WTC11 (cell line): ENCODE measurements at regions not wholly inside any gene's neighbourhood (a gene's known extent, or its start where the extent isn't known, plus 50 kb on each side); places are given as distances from the start of the nearest gene placed in this dataset.

ENCODE experiments used
- ELF4 ChIP-seq: sonication (generic); formaldehyde crosslinking; IDR thresholded peaks from 2 replicates; pipeline ENCODE4 v1.8.1; 2022; ENCODE audit warnings: low read depth, mild to moderate bottlenecking, moderate library complexity, missing genetic modification reagents
- EMX1 ChIP-seq: fragments of 250-450 bp; sonication (Bioruptor Pico); IDR thresholded peaks from 2 replicates; pipeline ENCODE4 v1.8.0; 2021; ENCODE audit warnings: mild to moderate bottlenecking
- RELA ChIP-seq: sonication (generic); formaldehyde crosslinking; IDR thresholded peaks from 2 replicates; pipeline ENCODE4 v1.8.1; 2022; ENCODE audit warnings: missing genetic modification reagents, mild to moderate bottlenecking, borderline replicate concordance
- SP1 ChIP-seq: sonication (generic); formaldehyde crosslinking; conservative IDR thresholded peaks from 2 replicates; pipeline ENCODE4 v1.8.1; 2022; ENCODE audit warnings: missing genetic modification reagents
- TEAD4 ChIP-seq: sonication (generic); formaldehyde crosslinking; IDR thresholded peaks from 2 replicates; pipeline ENCODE4 v1.8.0; 2022; ENCODE audit warnings: mild to moderate bottlenecking, missing genetic modification reagents
- TF ChIP-seq, protein P1 (sequence below): fragments of 200-600 bp; IDR thresholded peaks from 2 replicates; pipeline ENCODE4 v1.8.0; 2022; ENCODE audit warnings: antibody characterized with exemption
- TF ChIP-seq, protein P2 (sequence below): sonication (generic); formaldehyde crosslinking; conservative IDR thresholded peaks from 2 replicates; pipeline ENCODE4 v1.8.1; 2022; ENCODE audit warnings: mild to moderate bottlenecking, missing genetic modification reagents
- TF ChIP-seq, protein P3 (sequence below): sonication (generic); formaldehyde crosslinking; IDR thresholded peaks from 2 replicates; pipeline ENCODE4 v1.8.1; 2023; ENCODE audit warnings: mild to moderate bottlenecking, missing genetic modification reagents, moderate library complexity
- TF ChIP-seq, protein P4 (sequence below): sonication (generic); formaldehyde crosslinking; IDR thresholded peaks from 2 replicates; pipeline ENCODE4 v1.8.0; 2022; ENCODE audit warnings: mild to moderate bottlenecking, missing genetic modification reagents
- TF ChIP-seq, protein P5 (sequence below): sonication (generic); formaldehyde crosslinking; IDR thresholded peaks from 2 replicates; pipeline ENCODE4 v1.8.0; 2022; ENCODE audit warnings: mild to moderate bottlenecking, missing genetic modification reagents

DNA sequence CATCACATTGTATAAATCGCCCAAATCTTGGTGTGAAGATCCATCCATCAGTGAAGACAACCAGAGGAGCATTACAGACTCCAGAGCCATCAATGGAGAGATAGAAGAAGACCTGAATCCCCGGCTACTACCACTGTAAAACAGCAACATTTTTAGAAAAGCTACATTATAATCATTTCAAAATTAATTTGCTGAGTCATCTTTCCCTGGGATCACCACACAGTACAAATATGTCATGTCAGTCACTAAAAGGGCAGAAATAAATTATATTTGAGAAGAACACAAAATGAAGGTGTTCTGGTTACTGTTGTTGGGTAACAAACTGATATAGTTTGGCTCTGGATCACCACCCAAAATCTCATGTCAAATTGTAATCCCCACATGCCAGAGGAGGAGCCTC is 218.5 kb upstream of the STT3B start:
- TF ChIP-seq, protein P1, sequence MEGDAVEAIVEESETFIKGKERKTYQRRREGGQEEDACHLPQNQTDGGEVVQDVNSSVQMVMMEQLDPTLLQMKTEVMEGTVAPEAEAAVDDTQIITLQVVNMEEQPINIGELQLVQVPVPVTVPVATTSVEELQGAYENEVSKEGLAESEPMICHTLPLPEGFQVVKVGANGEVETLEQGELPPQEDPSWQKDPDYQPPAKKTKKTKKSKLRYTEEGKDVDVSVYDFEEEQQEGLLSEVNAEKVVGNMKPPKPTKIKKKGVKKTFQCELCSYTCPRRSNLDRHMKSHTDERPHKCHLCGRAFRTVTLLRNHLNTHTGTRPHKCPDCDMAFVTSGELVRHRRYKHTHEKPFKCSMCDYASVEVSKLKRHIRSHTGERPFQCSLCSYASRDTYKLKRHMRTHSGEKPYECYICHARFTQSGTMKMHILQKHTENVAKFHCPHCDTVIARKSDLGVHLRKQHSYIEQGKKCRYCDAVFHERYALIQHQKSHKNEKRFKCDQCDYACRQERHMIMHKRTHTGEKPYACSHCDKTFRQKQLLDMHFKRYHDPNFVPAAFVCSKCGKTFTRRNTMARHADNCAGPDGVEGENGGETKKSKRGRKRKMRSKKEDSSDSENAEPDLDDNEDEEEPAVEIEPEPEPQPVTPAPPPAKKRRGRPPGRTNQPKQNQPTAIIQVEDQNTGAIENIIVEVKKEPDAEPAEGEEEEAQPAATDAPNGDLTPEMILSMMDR: no peak
- TF ChIP-seq SP1 (CRISPR knock-in tag): no peak
- TF ChIP-seq, protein P2, sequence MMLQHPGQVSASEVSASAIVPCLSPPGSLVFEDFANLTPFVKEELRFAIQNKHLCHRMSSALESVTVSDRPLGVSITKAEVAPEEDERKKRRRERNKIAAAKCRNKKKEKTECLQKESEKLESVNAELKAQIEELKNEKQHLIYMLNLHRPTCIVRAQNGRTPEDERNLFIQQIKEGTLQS (CRISPR knock-in tag): no peak
- no peak for TF ChIP-seq RELA (CRISPR knock-in tag)
- TF ChIP-seq, protein P3, sequence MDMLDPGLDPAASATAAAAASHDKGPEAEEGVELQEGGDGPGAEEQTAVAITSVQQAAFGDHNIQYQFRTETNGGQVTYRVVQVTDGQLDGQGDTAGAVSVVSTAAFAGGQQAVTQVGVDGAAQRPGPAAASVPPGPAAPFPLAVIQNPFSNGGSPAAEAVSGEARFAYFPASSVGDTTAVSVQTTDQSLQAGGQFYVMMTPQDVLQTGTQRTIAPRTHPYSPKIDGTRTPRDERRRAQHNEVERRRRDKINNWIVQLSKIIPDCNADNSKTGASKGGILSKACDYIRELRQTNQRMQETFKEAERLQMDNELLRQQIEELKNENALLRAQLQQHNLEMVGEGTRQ: no peak
- TF ChIP-seq, protein P4, sequence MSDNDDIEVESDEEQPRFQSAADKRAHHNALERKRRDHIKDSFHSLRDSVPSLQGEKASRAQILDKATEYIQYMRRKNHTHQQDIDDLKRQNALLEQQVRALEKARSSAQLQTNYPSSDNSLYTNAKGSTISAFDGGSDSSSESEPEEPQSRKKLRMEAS (CRISPR knock-in tag): no peak
- TF ChIP-seq, protein P5, sequence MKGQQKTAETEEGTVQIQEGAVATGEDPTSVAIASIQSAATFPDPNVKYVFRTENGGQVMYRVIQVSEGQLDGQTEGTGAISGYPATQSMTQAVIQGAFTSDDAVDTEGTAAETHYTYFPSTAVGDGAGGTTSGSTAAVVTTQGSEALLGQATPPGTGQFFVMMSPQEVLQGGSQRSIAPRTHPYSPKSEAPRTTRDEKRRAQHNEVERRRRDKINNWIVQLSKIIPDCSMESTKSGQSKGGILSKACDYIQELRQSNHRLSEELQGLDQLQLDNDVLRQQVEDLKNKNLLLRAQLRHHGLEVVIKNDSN (CRISPR knock-in tag): no peak
- TF ChIP-seq TEAD4 (CRISPR knock-in tag): no peak
- no peak for TF ChIP-seq EMX1 (CRISPR knock-in tag)
- no peak for TF ChIP-seq ELF4 (CRISPR knock-in tag)
